SK-N-SH (cell line): ENCODE measurements at regions not wholly inside any gene's neighbourhood (a gene's known extent, or its start where the extent isn't known, plus 50 kb on each side); places are given as distances from the start of the nearest gene placed in this dataset.

ENCODE experiments used
- EP300 ChIP-seq, 2 experiments: IDR thresholded peaks; 2 replicates each; pipeline versions ENCODE4 v1.4.0 to v1.6.1; 2012; ENCODE audit warnings: borderline replicate concordance in 1 of 2, low read depth in 1 of 2, low read length in 1 of 2
- EZH2phosphoT487 ChIP-seq: fragments of 200-600 bp; sonication (generic); IDR thresholded peaks from 2 replicates; pipeline ENCODE4 v1.6.1; 2017; ENCODE audit warnings: low read depth, mixed run types, mild to moderate bottlenecking, antibody characterized with exemption, moderate library complexity, borderline replicate concordance
- RAD21 ChIP-seq: IDR thresholded peaks from 2 replicates; pipeline ENCODE4 v1.6.1; 2012; ENCODE audit warnings: mild to moderate bottlenecking, low read length
- TF ChIP-seq, protein P1 (sequence below): fragments of 200-600 bp; sonication (generic); IDR thresholded peaks from 2 replicates; pipeline ENCODE4 v1.6.1; 2017; ENCODE audit warnings: antibody characterized with exemption, mild to moderate bottlenecking, moderate library complexity

DNA sequence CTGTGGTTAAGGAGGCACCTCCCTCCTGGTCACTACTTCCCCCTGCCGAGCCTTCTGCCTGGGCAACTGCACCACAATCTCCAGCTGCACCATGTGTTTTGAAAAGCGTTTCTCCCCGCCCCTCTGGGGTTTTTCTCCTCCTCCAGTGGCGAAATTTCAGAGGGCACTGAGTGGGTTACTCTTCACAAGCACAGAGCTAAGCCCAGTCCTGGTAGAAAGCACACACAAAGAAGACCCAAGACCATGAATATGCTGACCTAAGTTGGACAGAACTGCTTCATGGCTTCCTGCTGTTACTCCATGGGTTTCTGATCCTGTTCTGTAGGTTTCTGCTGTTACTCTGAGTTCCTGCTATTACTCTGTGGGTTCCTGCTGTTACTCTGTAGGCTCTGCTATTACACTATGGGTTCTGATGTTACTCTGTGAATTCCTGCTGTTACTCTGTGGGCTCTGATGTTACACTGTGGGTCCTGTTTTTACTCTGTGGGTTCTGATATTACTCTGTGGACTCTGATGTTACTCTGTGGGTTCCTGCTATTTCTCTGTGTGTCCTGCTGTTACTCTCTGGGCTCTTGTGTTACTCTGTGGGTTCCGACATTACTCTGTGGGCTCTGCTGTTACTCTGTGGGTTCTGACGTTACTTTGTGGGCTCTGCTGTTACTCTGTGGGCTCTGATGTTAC, 216.6 kb downstream of the RTP5 start:
- TF ChIP-seq RAD21 (no peak), EZH2phosphoT487 (no peak), EP300 (IDR thresholded peaks at IDR 0.05; ENCODE audit: borderline replicate concordance in 1 of 2, low read depth in 1 of 2, low read length in 1 of 2) (no peak)
- TF ChIP-seq, protein P1, sequence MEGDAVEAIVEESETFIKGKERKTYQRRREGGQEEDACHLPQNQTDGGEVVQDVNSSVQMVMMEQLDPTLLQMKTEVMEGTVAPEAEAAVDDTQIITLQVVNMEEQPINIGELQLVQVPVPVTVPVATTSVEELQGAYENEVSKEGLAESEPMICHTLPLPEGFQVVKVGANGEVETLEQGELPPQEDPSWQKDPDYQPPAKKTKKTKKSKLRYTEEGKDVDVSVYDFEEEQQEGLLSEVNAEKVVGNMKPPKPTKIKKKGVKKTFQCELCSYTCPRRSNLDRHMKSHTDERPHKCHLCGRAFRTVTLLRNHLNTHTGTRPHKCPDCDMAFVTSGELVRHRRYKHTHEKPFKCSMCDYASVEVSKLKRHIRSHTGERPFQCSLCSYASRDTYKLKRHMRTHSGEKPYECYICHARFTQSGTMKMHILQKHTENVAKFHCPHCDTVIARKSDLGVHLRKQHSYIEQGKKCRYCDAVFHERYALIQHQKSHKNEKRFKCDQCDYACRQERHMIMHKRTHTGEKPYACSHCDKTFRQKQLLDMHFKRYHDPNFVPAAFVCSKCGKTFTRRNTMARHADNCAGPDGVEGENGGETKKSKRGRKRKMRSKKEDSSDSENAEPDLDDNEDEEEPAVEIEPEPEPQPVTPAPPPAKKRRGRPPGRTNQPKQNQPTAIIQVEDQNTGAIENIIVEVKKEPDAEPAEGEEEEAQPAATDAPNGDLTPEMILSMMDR, result no peak
